ENCODE measurements at regions not wholly inside any gene's neighbourhood (a gene's known extent, or its start where the extent isn't known, plus 50 kb on each side); places are given as distances from the start of the nearest gene placed in this dataset.

- TF ChIP-seq ZNF384 (IDR thresholded peaks at IDR 0.05; ENCODE audit: borderline replicate concordance, low read depth, low read length), result no peak
- TF ChIP-seq RCOR1 (conservative IDR thresholded peaks at IDR 0.05; ENCODE audit: low read depth, low read length), result no peak
- TF ChIP-seq PML (IDR thresholded peaks at IDR 0.05; ENCODE audit: low read length), result no peak
- TF ChIP-seq CTCF (IDR thresholded peaks at IDR 0.05 in 2 of 3, conservative IDR thresholded peaks at IDR 0.05 in 1 of 3; ENCODE audit: control insufficient read depth in 2 of 3, extremely low read depth in 1 of 3, insufficient read depth in 1 of 3, low read depth in 3 of 3, low read length in 3 of 3), result no peak
- TF ChIP-seq TBL1XR1 (IDR thresholded peaks at IDR 0.05; ENCODE audit: low read depth, low read length), result no peak
- TF ChIP-seq KDM1A (IDR thresholded peaks at IDR 0.05; ENCODE audit: borderline replicate concordance), result no peak
Measured at GRCh38 chr12:13443028-13443427, 246.5 kb downstream of the EMP1 start (continued).

- H3K27me3 ChIP-seq (replicated peaks in 1 of 2; ENCODE audit: control insufficient read depth in 2 of 2, insufficient read depth in 2 of 2, low read length in 1 of 2), result no peaks in the 10 kb centered on the region
- ATAC-seq (no peak), DNase-seq (ENCODE audit: low read depth, low spot score) (no peak), FAIRE-seq (no peak)
- WGBS (ENCODE audit: insufficient coverage, insufficient replicate concordance, low lambda C conversion rate, missing lambda C conversion rate), result 89% methylated on average over 1 of the region's 1 CpG
- H3K9me3 ChIP-seq (replicated peaks; ENCODE audit: control insufficient read depth, insufficient read depth, low read length), result no peaks in the 10 kb centered on the region
- RAD21 ChIA-PET (ENCODE audit: unreplicated experiment), result no interaction called here
- H3K36me3 ChIP-seq (ENCODE audit: control insufficient read depth in 2 of 2, insufficient read depth in 2 of 2, low read length in 1 of 2), result no peaks in the 10 kb centered on the region
- no peaks in the 10 kb centered on the region for H3K4me1 ChIP-seq (ENCODE audit: control insufficient read depth, insufficient read depth, low read length)
- H3K79me2 ChIP-seq (ENCODE audit: control insufficient read depth, insufficient read depth, low read length), result no peaks in the 10 kb centered on the region
- BruUV-seq (replicated peaks), result no TSS peak
- SMC1A ChIA-PET (ENCODE audit: uncharacterized antibody, unreplicated experiment), result no interaction called here
- intact Hi-C loops (cut with micrococcal nuclease; ENCODE audit: unreplicated experiment), result no loop called here
- no peak overlapping the region for H3K9ac ChIP-seq (ENCODE audit: control insufficient read depth, insufficient read depth, low read length)
- no peak overlapping the region for H3K4me2 ChIP-seq (ENCODE audit: control insufficient read depth, insufficient read depth)
- no peaks in the 10 kb centered on the region for H4K20me1 ChIP-seq (ENCODE audit: control insufficient read depth, insufficient read depth)
- no peak overlapping the region for H3K27ac ChIP-seq (ENCODE audit: control insufficient read depth, insufficient read depth)
- no peak overlapping the region for H3K4me3 ChIP-seq
- POLR2A ChIA-PET, result no interaction called here
- in situ Hi-C loops (cut with MboI), result no loop called here
- CTCF ChIA-PET, result no interaction called here
- no peak overlapping the region for H2AFZ ChIP-seq (ENCODE audit: control insufficient read depth, low read depth, low read length)
- TF ChIP-seq TCF7 (IDR thresholded peaks at IDR 0.05; ENCODE audit: borderline replicate concordance), result no peak
- TF ChIP-seq CHD1 (IDR thresholded peaks at IDR 0.05; ENCODE audit: low read depth, low read length), result no peak
- TF ChIP-seq PML (IDR thresholded peaks at IDR 0.05; ENCODE audit: low read length), result no peak
- TF ChIP-seq MXI1 (IDR thresholded peaks at IDR 0.05; ENCODE audit: low read depth, low read length), result no peak
- TF ChIP-seq CBX5 (IDR thresholded peaks at IDR 0.05; ENCODE audit: low read depth), result no peak
- TF ChIP-seq MYC (IDR thresholded peaks at IDR 0.05; ENCODE audit: insufficient read depth, insufficient read length, insufficient replicate concordance, low read length, severe bottlenecking), result no peak
- TF ChIP-seq KDM1A (IDR thresholded peaks at IDR 0.05; ENCODE audit: borderline replicate concordance), result no peak
- no peak for TF ChIP-seq GABPA (IDR thresholded peaks at IDR 0.05; ENCODE audit: low read depth)
- no peak for TF ChIP-seq HSF1 (IDR thresholded peaks at IDR 0.05; ENCODE audit: low read depth, low read length)
- TF ChIP-seq ZBED1 (IDR thresholded peaks at IDR 0.05; ENCODE audit: borderline replicate concordance), result no peak
- TF ChIP-seq SIX5 (IDR thresholded peaks at IDR 0.05; ENCODE audit: low read depth, low read length, severe bottlenecking), result no peak
- no peak for TF ChIP-seq SP1 (IDR thresholded peaks at IDR 0.05; ENCODE audit: low read depth, low read length)
- no peak for TF ChIP-seq EZH2 (IDR thresholded peaks at IDR 0.05; ENCODE audit: borderline replicate concordance, control insufficient read depth, low read depth, low read length)
- TF ChIP-seq MTA3 (IDR thresholded peaks at IDR 0.05; ENCODE audit: borderline replicate concordance, low read length), result no peak
- no peak for TF ChIP-seq BCLAF1 (IDR thresholded peaks at IDR 0.05)
Measured at GRCh38 chr12:13442457-13442856, 245.9 kb downstream of the EMP1 start.

Measured in GM12878 (cell line).